ENCODE measurements at regions not wholly inside any gene's neighbourhood (a gene's known extent, or its start where the extent isn't known, plus 50 kb on each side); places are given as distances from the start of the nearest gene placed in this dataset.

DNA sequence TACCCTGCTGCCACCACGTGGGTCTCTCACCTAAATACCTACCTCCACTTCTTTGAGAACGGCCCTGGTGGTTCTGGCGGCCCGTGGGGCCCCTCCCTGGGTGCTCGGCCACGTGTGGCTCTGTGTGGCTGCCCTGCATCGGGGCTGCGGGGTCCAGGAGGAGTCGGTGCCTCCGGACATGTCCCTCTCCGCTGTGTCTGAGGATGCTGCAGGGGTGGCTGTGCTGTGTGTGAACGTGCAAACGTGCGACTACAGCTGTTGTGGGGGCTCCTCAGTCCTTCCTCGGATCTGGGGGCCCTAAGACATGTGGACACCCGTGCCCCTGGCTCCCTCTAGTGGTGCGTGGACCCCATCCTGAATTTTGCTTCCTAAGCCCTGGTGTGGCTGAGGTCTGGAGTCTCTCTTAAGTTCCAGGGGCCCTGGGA is 691.8 kb downstream of the QKI start:
- no peak for TF ChIP-seq RAD21 (conservative IDR thresholded peaks at IDR 0.05)
- TF ChIP-seq, protein P1, sequence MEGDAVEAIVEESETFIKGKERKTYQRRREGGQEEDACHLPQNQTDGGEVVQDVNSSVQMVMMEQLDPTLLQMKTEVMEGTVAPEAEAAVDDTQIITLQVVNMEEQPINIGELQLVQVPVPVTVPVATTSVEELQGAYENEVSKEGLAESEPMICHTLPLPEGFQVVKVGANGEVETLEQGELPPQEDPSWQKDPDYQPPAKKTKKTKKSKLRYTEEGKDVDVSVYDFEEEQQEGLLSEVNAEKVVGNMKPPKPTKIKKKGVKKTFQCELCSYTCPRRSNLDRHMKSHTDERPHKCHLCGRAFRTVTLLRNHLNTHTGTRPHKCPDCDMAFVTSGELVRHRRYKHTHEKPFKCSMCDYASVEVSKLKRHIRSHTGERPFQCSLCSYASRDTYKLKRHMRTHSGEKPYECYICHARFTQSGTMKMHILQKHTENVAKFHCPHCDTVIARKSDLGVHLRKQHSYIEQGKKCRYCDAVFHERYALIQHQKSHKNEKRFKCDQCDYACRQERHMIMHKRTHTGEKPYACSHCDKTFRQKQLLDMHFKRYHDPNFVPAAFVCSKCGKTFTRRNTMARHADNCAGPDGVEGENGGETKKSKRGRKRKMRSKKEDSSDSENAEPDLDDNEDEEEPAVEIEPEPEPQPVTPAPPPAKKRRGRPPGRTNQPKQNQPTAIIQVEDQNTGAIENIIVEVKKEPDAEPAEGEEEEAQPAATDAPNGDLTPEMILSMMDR (IDR thresholded peaks at IDR 0.05; ENCODE audit: poor library complexity, severe bottlenecking): no peak
- no peak for TF ChIP-seq TAF1 (IDR thresholded peaks at IDR 0.05; ENCODE audit: low read depth)
- TF ChIP-seq SMC3 (conservative IDR thresholded peaks at IDR 0.05; ENCODE audit: poor library complexity): no peak
- no peak for TF ChIP-seq EZH2 (IDR thresholded peaks at IDR 0.05; ENCODE audit: borderline replicate concordance, insufficient read depth, low read length, poor library complexity, severe bottlenecking)
- no peak for TF ChIP-seq EP300 (conservative IDR thresholded peaks at IDR 0.05; ENCODE audit: poor library complexity, severe bottlenecking)
- TF ChIP-seq POLR2AphosphoS5 (IDR thresholded peaks at IDR 0.05): no peak
- TF ChIP-seq MXI1 (conservative IDR thresholded peaks at IDR 0.05; ENCODE audit: poor library complexity, severe bottlenecking): no peak

Measured in neural cell (in vitro differentiated cells).